GM19468 (cell line): ENCODE measurements at regions not wholly inside any gene's neighbourhood (a gene's known extent, or its start where the extent isn't known, plus 50 kb on each side); places are given as distances from the start of the nearest gene placed in this dataset.
A peak's percentile ranks its signal among the peaks of the same experiment; 100 is the strongest.
"Not testable (repeated sequence)": the region's sequence is repeated elsewhere in the genome, so short reads cannot be mapped to it uniquely, and the experiment has no call there.

Experiments
- ATAC-seq: cut with Tn5 transposase; IDR thresholded peaks from one replicate; pipeline ENCODE4 v1.9.1; 2021; ENCODE audit warnings: mild to moderate bottlenecking, moderate library complexity, moderate number of reproducible peaks; ENCODE audit not compliant: unreplicated experiment; ENCODE audit errors: extremely low read depth

- ATAC-seq, result no peak
Observed at GRCh38 chr16:10312008-10312407, 73.9 kb upstream of the ATF7IP2 start.

GRCh38 chr16:10312784-10313724 is 72.8 kb upstream of the ATF7IP2 start:
- ATAC-seq, result peak; percentile 90

GRCh38 chr16:10314317-10314716 is 71.5 kb upstream of the ATF7IP2 start:
- ATAC-seq, result no peak

- no peak for ATAC-seq
Observed at GRCh38 chr16:10314811-10315210, 71.0 kb upstream of the ATF7IP2 start.

- ATAC-seq, result no peak
Observed at GRCh38 chr16:10317425-10318001, 68.3 kb upstream of the ATF7IP2 start.

- ATAC-seq, result no peak
Observed at GRCh38 chr16:10318798-10319500, 66.9 kb upstream of the ATF7IP2 start.

- ATAC-seq, result no peak
Observed at GRCh38 chr16:10321407-10322387, 64.2 kb upstream of the ATF7IP2 start.

- ATAC-seq, result no peak
Observed at GRCh38 chr16:10322723-10323527, 62.9 kb upstream of the ATF7IP2 start.

- ATAC-seq, result no peak
Observed at GRCh38 chr16:10323528-10323869, 62.4 kb upstream of the ATF7IP2 start.

GRCh38 chr16:10324210-10324609 is 61.7 kb upstream of the ATF7IP2 start:
- no peak for ATAC-seq

GRCh38 chr16:10325783-10326543 is 59.9 kb upstream of the ATF7IP2 start:
- ATAC-seq, result no peak

- ATAC-seq, result no peak
Observed at GRCh38 chr16:10326647-10327046, 59.2 kb upstream of the ATF7IP2 start.

GRCh38 chr16:10328291-10328690 is 57.6 kb upstream of the ATF7IP2 start:
- ATAC-seq, result not testable (repeated sequence)

GRCh38 chr16:10332241-10332640 is 53.6 kb upstream of the ATF7IP2 start:
- ATAC-seq, result no peak

- no peak for ATAC-seq
Observed at GRCh38 chr16:10332775-10333174, 53.1 kb upstream of the ATF7IP2 start.

- no peak for ATAC-seq
Observed at GRCh38 chr16:10333321-10334032, 52.4 kb upstream of the ATF7IP2 start.

GRCh38 chr16:10335681-10336080 is 50.2 kb upstream of the ATF7IP2 start:
- ATAC-seq, result no peak
